ENCODE measurements at regions not wholly inside any gene's neighbourhood (a gene's known extent, or its start where the extent isn't known, plus 50 kb on each side); places are given as distances from the start of the nearest gene placed in this dataset.
"Not testable (repeated sequence)": the region's sequence is repeated elsewhere in the genome, so short reads cannot be mapped to it uniquely, and the experiment has no call there.

DNA sequence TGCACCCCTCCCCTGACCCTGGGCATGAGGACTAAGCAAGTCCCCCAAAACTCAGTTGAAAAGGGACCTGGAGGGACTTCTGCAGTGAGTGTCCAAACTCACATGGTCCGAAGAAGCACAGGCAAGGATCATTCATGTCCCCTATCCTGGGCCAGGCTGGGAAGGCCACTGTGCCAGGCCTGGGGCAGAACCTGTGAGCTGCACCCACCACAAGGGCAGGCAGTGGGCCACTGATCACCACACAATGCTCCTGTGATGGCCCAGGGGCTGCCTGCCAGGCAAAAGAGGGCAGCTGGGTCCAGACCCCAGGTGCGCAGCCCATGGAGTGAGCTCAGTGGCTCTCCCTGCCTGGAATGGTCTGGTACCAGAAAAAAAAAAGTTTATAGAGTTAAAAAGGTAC is 295.4 kb downstream of the CCDC74A start:
- not testable (repeated sequence) for DNase-seq; H3K36me3 Mint-ChIP-seq (ENCODE audit: insufficient read depth); H3K9me3 Mint-ChIP-seq; H3K27me3 Mint-ChIP-seq; H3K4me1 Mint-ChIP-seq (ENCODE audit: low read depth in 2 of 2); ATAC-seq (replicated peaks); H3K4me3 Mint-ChIP-seq; H3K27ac Mint-ChIP-seq

DNA sequence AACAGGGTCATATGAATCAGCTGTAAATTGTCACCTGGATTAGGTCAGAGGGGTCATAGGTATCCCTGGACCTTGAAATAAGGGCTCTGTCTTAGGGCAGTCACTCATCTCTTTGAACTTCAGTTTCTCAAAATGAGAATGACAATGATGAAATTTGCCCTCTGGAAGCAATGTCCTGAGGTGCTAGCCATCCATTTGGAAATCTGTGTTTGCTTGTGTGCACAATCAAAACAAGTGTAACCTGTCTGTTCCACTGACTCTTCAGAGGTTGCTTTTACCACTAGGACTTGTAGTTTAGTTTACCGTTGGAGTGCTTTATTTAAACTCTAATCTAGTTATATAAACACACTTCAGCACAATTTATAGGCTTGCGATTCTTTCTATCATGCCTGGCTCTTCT is 297.3 kb downstream of the CCDC74A start:
- H3K4me1 Mint-ChIP-seq (ENCODE audit: low read depth in 2 of 2); H3K36me3 Mint-ChIP-seq (ENCODE audit: insufficient read depth); H3K4me3 Mint-ChIP-seq; DNase-seq; H3K27me3 Mint-ChIP-seq; H3K27ac Mint-ChIP-seq; ATAC-seq (replicated peaks); H3K9me3 Mint-ChIP-seq: not testable (repeated sequence)

DNA sequence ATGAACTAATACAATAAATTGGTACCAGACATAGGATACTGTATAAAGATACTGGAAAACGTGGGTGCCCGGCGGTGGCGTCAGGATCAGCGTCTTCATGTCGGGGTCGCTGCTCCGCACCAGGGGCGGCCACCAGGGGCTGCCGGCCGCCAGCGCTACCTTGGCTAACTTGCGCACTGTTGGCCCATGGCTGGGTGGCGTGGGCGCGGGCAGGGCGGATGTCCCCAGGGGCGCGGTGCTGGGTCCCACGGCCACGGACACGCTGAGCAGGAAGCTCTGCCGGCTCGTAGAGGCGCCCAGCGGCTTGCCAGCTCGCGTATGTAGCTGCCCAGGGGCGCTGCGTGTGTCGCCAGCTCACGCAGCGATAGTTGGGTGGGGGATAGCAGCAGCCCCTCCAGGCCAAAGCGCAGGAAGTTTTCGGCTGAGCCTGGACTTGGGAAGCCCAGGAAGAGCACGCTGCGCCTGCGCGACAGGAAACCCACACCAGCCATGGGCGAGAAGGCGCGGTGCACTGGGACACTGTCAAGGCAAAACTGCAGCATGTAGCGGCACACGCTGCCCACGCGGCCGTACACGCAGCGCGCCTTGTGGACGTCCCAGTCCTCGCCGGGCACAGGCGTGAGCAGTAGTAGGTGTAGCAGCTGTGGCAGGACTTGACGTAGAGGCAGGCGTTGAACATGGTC is 299.9 kb downstream of the CCDC74A start:
- Mint-ChIP-seq H3K27ac (no peak overlapping the region), H3K9me3 (peaks cover 0 to 2% of the 10 kb centered on the region in 2 donors), H3K36me3 (ENCODE audit: insufficient read depth) (no peaks in the 10 kb centered on the region), H3K4me3 (no peak overlapping the region), H3K4me1 (ENCODE audit: low read depth in 2 of 2) (no peaks in the 10 kb centered on the region), H3K27me3 (no peaks in the 10 kb centered on the region)
- DNase-seq (no peak), ATAC-seq (replicated peaks) (no peak)

DNA sequence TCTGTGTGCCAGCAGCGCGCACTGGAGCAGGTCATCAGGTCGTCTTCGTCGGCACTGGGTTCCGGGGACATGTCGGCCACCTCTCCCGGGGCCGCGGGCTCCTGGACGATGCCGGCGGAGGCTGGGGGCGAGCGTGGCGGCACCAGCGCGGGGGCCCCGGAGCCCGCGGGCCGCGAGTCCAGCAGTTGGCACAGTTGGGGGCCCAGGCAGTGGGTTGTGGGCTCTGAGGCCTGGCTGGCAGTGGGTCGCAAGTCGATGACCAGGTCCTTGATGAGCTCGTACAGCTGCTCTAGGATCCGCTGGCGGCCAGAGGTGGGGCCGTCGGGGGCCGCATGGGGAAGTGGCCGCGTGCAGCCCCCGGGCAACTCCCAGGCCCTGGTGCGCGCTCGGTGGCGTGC is 300.5 kb downstream of the CCDC74A start:
- H3K4me3 Mint-ChIP-seq, result no peak overlapping the region
- ATAC-seq (replicated peaks), result no peak
- H3K36me3 Mint-ChIP-seq (ENCODE audit: insufficient read depth), result no peaks in the 10 kb centered on the region
- peaks cover 0 to 2% of the 10 kb centered on the region in 2 donors for H3K9me3 Mint-ChIP-seq
- H3K27me3 Mint-ChIP-seq, result no peaks in the 10 kb centered on the region
- no peak overlapping the region for H3K27ac Mint-ChIP-seq
- no peaks in the 10 kb centered on the region for H3K4me1 Mint-ChIP-seq (ENCODE audit: low read depth in 2 of 2)
- no peak for DNase-seq

DNA sequence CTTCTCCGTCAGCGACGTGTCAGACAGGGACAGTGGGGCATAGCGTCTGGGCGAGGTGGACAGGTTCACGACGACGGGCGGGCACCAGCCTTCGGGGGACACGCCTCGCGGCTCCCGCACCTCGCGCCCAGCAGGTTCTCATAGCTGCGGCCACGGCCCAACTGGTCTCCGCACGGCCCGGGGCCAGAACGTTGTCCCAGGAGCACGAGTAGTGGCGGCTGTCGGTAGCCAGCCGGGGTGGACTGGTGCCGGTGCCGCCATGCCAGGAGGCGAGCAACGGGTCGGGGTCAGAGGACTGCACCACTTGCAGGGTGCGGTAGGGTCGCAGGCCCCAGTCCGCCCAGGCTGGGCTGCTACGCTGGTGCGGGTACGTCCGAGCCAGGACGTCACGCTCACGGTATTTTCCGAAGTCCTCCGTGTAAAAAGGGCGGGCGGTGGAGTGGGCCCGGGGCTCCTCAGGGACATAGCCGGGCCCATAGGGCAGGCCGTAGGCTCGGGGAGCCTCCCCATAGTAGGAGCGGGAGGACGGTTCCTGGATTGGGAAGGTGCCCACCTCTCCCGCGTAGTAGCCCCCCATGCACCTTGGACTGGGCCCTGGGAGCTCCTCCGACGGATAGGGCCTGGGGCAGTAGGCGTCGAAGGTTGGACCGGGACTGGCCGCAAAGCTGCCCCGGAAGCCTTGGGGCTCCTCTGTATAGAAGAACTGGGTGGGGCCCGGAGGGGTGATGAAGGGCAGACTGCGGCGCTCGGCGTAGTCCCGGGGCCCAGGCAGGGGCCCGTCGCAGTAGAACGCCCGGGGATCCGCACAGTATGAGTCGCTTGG is 301.2 kb downstream of the CCDC74A start:
- H3K36me3 Mint-ChIP-seq (ENCODE audit: insufficient read depth); DNase-seq; H3K27ac Mint-ChIP-seq; H3K27me3 Mint-ChIP-seq; H3K9me3 Mint-ChIP-seq; H3K4me1 Mint-ChIP-seq (ENCODE audit: low read depth in 2 of 2); H3K4me3 Mint-ChIP-seq; ATAC-seq (replicated peaks): not testable (repeated sequence)

DNA sequence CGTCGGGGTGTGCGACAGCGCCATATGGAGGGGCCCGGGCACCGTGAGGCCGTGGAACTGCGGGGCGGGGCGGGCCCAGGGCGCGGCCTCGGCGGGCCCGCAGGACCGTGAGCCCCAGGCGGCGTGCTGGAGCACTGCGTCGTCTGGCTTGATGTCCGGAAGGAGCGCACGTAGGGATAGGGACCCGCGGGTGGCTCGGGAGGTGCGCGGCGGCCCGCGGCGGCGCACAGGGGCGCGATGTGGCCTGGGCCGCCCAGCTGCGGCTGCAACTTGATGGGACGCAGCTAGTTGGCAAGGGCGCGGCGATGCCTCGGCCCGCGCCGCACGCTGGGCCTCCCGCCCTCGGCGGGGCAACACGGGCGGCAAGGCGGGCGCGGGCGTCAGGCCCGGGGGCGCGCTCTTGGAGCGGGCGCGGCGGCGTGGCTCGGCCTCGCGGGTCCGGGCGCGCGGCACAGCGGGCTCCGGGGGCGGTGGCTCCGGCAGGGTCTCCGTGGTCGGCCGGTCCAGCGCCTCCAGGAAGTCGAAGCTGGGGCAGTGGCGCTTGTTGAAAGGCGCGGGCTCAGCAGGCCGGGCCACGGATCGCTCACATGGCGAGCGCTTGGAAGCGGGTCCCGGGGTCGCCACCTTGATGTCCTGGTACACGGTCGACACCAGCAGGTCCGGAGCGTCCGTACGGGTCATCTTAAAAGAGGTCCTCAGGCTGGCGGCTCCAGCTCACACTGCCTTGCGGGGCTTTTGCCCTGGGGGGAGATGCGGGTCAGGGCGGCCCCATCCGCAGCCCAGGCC is 302.0 kb downstream of the CCDC74A start:
- not testable (repeated sequence) for H3K36me3 Mint-ChIP-seq (ENCODE audit: insufficient read depth); H3K27me3 Mint-ChIP-seq; H3K4me1 Mint-ChIP-seq (ENCODE audit: low read depth in 2 of 2); ATAC-seq (replicated peaks); DNase-seq; H3K27ac Mint-ChIP-seq; H3K9me3 Mint-ChIP-seq; H3K4me3 Mint-ChIP-seq

DNA sequence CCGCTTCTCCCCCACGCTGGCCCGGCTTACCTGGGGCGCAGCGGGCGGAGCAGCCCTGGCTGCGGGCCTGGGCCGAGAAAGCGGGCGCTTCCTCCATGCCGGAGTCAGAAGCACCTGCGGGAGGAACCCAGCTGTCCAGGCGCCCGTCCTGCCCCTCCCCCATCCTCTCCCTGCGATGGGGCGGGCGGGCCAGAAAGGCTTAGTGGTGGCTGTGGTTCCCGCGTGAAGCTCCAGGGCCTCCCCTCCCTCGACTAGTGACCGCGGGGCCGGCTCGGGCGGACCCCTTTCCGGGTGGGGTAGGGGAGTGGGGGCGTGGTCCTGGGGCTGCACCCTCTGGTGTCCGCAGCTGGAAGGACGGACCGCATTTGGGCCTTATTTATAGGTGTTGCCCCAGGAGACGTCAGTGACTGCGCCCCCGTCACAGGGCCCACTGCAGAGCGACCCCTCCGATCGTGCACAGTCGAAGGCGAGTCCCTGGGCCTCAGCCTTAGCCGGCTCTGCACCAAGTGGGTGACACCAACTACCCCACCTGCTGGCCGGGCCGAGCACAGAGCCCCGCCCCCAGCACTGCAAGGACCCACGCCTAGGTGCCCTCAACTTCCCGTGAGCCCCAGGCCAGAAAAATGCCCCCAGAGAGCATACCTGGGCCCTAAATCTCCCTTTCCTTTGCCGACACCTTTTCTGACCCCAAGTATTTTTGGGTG is 302.7 kb downstream of the CCDC74A start:
- ATAC-seq (replicated peaks); H3K27me3 Mint-ChIP-seq; H3K4me1 Mint-ChIP-seq (ENCODE audit: low read depth in 2 of 2); H3K4me3 Mint-ChIP-seq; H3K9me3 Mint-ChIP-seq; DNase-seq; H3K27ac Mint-ChIP-seq; H3K36me3 Mint-ChIP-seq (ENCODE audit: insufficient read depth): not testable (repeated sequence)

DNA sequence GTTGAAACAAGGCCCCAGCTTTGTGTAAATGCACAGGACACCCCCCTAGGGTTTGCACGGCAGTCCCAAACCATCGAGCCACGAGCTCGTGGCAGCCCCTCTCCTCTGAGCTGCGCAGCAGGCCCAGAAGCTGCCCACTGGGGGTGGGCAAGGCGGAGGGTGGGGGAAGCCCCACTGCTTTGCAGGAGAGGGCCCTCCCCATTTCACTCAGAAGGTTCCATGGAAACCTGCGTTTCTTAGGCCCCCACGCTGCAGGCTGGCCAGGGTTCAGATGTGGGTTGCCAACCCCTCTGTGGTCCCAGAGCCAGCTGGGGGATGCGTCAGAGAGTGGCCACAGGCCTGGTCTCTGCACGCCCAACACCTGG is 303.2 kb downstream of the CCDC74A start:
- H3K4me1 Mint-ChIP-seq (ENCODE audit: low read depth in 2 of 2); H3K36me3 Mint-ChIP-seq (ENCODE audit: insufficient read depth); H3K27me3 Mint-ChIP-seq; H3K9me3 Mint-ChIP-seq; H3K27ac Mint-ChIP-seq; H3K4me3 Mint-ChIP-seq; DNase-seq; ATAC-seq (replicated peaks): not testable (repeated sequence)

DNA sequence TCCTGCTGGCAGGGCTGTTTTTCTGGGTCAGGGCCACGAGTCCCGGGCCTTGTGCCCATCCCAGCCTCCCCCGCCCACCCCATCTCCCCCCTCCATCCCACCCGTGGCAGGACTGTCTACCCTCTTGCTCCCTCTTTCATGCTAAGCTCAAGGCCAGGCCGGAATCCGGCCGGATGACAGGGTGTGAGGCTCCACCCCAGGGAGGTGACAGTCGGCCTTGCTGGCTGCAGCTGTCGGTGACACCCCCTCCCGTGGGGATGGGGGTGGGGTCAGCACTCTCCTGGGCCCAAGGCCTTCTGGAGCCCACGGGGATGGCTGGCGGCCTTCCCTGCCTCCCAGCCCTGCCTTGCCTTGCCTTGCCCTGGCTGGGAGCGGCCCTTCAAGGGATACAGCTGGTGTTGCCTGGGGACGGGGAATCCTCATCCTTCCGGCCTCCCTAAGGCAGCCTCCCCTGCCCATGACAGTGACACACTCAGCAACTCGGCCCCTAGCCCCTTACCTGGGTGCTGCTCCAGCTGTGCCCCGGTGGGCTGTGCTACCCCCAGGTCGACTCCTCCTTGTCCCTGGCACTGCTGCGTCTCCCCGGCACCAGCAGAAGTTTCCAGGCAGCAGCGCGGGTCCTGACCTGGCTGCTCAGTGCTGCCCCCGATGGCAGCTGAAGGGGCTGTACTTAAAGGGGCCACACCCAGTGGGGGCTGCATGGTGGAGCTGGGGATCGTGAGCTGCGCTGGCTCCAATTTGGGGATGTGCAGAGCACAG is 303.9 kb downstream of the CCDC74A start:
- H3K36me3 Mint-ChIP-seq (ENCODE audit: insufficient read depth); DNase-seq; H3K27me3 Mint-ChIP-seq; H3K4me1 Mint-ChIP-seq (ENCODE audit: low read depth in 2 of 2); H3K9me3 Mint-ChIP-seq; H3K4me3 Mint-ChIP-seq; H3K27ac Mint-ChIP-seq: not testable (repeated sequence)
- ATAC-seq (replicated peaks), result peak; percentile 56

DNA sequence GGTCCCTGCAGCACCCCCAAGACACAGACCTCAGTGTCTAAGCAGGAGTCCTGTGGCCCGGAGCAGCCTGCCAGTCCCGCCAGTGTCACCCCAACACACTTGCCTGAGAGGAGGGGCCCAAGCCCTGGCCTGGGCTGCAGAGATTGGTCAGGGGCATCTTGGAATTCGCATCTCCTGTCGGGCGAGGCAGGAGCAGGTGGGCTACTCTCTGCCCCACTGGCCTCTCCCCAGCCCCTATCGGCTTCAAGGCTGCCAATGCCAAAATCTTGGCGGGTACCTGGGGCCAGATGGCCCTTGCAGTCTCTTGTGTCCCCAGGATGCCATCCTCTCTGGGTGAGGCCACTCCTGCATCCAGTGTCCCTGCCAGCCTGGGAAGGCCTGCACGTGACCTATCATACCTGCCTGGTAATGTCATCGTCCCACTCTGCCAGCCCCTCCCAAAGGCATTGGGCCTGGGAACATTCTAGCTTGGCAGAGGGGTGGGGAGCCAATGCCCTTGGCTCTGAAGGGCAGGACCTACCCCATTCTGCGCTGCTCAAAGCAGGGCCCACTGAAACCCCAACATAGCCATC is 304.6 kb downstream of the CCDC74A start:
- H3K36me3 Mint-ChIP-seq (ENCODE audit: insufficient read depth); H3K4me1 Mint-ChIP-seq (ENCODE audit: low read depth in 2 of 2); DNase-seq; H3K4me3 Mint-ChIP-seq; H3K9me3 Mint-ChIP-seq; ATAC-seq (replicated peaks); H3K27ac Mint-ChIP-seq: not testable (repeated sequence)
- H3K27me3 Mint-ChIP-seq, result peaks cover 10 to 11% of the 10 kb centered on the region in 2 donors

DNA sequence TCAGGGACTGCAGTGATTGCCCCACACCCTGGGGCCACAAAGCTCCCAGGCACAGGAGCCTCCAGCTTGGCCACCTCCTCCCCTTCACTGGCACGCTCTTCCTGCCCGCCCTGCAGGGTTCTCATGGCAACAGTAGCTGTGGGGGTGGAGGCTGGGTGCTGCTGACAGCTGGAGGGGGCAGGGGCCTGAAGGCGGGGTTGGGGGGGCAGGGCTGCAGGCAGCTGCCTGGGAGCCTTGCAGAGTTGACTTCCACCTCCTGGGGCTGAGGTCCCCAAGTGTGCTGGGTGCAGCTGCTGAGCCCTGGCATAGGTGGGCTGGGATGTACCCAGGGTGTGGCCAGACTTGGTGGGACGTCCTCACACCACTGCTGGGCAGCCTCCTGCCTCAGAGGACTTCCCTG is 305.2 kb downstream of the CCDC74A start:
- ATAC-seq (replicated peaks); H3K27ac Mint-ChIP-seq; H3K4me3 Mint-ChIP-seq; DNase-seq; H3K9me3 Mint-ChIP-seq; H3K4me1 Mint-ChIP-seq (ENCODE audit: low read depth in 2 of 2); H3K36me3 Mint-ChIP-seq (ENCODE audit: insufficient read depth): not testable (repeated sequence)
- peaks cover 14 to 18% of the 10 kb centered on the region in 2 donors for H3K27me3 Mint-ChIP-seq

DNA sequence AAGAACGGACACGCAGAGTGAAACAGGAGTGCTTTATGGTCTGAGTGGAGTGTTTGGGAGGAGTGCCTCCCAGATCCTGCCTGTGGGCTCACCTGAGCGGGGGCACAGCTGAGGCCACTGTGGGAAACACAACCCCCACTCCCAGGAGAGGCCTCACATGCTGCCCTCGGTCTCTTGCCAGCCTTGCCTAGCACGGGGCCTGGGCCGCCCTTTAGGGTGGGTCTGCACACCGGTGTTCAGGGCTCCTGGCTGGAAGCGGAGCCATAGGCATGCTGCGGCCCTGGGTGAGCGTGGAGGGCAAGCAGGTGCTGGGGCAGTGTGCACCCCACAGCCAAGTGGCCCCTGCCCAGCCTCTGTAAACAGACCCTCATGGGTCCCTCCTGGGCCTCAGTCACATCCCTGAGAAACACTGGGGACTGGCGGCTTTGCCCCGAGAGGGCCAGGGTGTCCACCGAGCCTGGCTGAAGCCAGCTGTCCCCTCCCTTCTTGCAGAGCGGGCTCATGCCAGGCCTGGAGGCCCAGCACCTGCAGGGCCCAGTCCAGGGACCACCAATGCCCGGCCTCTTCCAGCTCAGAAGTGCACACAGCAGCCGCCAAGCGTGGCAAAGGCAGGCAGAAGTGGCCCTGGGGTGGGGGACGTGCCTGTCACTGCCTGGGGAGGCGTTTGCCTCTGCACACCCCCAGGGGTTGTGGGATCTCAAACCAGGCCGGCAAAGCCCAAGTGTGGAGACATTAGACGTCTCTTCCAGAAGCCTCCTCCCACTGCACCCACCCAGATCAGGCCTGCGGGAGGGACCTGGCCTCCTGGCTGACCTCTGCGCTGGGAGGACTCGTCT is 305.9 kb downstream of the CCDC74A start:
- H3K36me3 Mint-ChIP-seq (ENCODE audit: insufficient read depth); ATAC-seq (replicated peaks); H3K9me3 Mint-ChIP-seq; H3K4me1 Mint-ChIP-seq (ENCODE audit: low read depth in 2 of 2); H3K4me3 Mint-ChIP-seq; DNase-seq; H3K27ac Mint-ChIP-seq: not testable (repeated sequence)
- H3K27me3 Mint-ChIP-seq, result peaks cover 14 to 22% of the 10 kb centered on the region in 2 donors
